Natural killer cell (primary cell): ENCODE measurements at regions not wholly inside any gene's neighbourhood (a gene's known extent, or its start where the extent isn't known, plus 50 kb on each side); places are given as distances from the start of the nearest gene placed in this dataset.

Source experiments
- ATAC-seq, 3 donors: fragments of 150-1000 bp in 2 of 3; fragments of 200-7000 bp in 1 of 3; cut with Tn5 transposase; 1 replicate in 1 of 3; 2 replicates in 2 of 3; pipeline ENCODE4 v1.10.0; 2021; ENCODE audit warnings: mild to moderate bottlenecking in 2 of 3, moderate library complexity in 2 of 3
- DNase-seq, 2 donors: peaks; one replicate each; pipeline versions ENCODE4 v3.0.0 to v3.0.0-alpha.2; 2013 to 2021; ENCODE audit warnings: mixed read lengths in 1 of 2
- H3K27ac ChIP-seq: one replicate; pipeline ENCODE4 v1.5.1; 2013; ENCODE audit warnings: mild to moderate bottlenecking, low read length
- H3K27me3 ChIP-seq: one replicate; pipeline ENCODE4 v1.6.1; 2013; ENCODE audit warnings: low read length; ENCODE audit not compliant: control insufficient read depth, insufficient read depth
- H3K36me3 ChIP-seq: one replicate; pipeline ENCODE4 v1.6.1; 2013; ENCODE audit warnings: low read length; ENCODE audit not compliant: control insufficient read depth, insufficient read depth
- H3K4me1 ChIP-seq: one replicate; pipeline ENCODE4 v1.6.1; 2013; ENCODE audit warnings: low read length; ENCODE audit not compliant: control insufficient read depth, insufficient read depth
- H3K4me3 ChIP-seq: one replicate; pipeline ENCODE4 v1.5.1; 2013; ENCODE audit warnings: low read length
- H3K9me3 ChIP-seq: one replicate; pipeline ENCODE4 v1.6.1; 2013; ENCODE audit warnings: low read length; ENCODE audit not compliant: control insufficient read depth, insufficient read depth
- H3K27ac Mint-ChIP-seq, 2 donors: one replicate each; pipeline ENCODE4 v1.8.0; 2022; ENCODE audit warnings: mild to moderate bottlenecking in 2 of 2, mixed read lengths in 2 of 2, moderate library complexity in 1 of 2
- H3K27me3 Mint-ChIP-seq, 2 donors: one replicate each; pipeline ENCODE4 v1.8.0; 2022; ENCODE audit warnings: low read depth in 2 of 2, mixed read lengths in 2 of 2
- H3K36me3 Mint-ChIP-seq: one replicate; pipeline ENCODE4 v1.8.0; 2022; ENCODE audit warnings: mixed read lengths
- H3K4me1 Mint-ChIP-seq, 2 donors: one replicate each; pipeline ENCODE4 v1.8.0; 2022; ENCODE audit warnings: mixed read lengths in 2 of 2
- H3K4me3 Mint-ChIP-seq: one replicate; pipeline ENCODE4 v1.8.0; 2022; ENCODE audit warnings: mild to moderate bottlenecking, moderate library complexity, mixed read lengths
- H3K9me3 Mint-ChIP-seq, 2 donors: one replicate each; pipeline ENCODE4 v1.8.0; 2022; ENCODE audit warnings: mixed read lengths in 2 of 2
- WGBS: methylation state at CpG from one replicate; pipeline ENCODE4 v1.1.7; 2013; ENCODE audit warnings: missing lambda C conversion rate; ENCODE audit not compliant: insufficient coverage; 5-methylcytosine and 5-hydroxymethylcytosine counted together
- intact Hi-C: fragments of 100-400 bp; cut with micrococcal nuclease; formaldehyde crosslinking; loops from one replicate; pipeline ENCODE4 v1.14.2; 2022
- TF ChIP-seq, protein P1 (sequence below): fragments of 200-600 bp; IDR thresholded peaks from one replicate; pipeline ENCODE4 v1.8.0; 2022; ENCODE audit warnings: antibody characterized with exemption

DNA sequence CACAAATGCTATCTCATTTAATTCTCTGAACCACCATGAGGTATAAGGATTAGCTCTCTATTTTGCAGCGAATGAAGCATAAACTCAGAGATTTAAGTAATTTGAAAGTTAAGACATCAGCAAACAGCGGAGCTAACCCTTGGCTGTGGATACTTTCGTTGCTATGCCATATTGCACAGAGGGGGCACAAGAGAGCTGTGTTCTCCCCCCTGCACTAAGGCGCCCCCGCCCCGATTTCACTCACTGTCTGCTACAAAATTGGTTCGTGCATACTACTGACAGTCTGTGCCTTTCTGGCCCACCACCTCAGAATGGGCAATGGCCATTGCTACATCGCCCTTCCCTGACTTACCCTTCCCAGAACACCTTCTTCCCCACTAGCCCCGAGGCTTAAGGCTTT is 105.7 kb upstream of the OBI1 start:
- TF ChIP-seq, protein P1, sequence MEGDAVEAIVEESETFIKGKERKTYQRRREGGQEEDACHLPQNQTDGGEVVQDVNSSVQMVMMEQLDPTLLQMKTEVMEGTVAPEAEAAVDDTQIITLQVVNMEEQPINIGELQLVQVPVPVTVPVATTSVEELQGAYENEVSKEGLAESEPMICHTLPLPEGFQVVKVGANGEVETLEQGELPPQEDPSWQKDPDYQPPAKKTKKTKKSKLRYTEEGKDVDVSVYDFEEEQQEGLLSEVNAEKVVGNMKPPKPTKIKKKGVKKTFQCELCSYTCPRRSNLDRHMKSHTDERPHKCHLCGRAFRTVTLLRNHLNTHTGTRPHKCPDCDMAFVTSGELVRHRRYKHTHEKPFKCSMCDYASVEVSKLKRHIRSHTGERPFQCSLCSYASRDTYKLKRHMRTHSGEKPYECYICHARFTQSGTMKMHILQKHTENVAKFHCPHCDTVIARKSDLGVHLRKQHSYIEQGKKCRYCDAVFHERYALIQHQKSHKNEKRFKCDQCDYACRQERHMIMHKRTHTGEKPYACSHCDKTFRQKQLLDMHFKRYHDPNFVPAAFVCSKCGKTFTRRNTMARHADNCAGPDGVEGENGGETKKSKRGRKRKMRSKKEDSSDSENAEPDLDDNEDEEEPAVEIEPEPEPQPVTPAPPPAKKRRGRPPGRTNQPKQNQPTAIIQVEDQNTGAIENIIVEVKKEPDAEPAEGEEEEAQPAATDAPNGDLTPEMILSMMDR = no peak
- WGBS = 80% methylated on average over 9 of the region's 9 CpGs
- H3K4me1 ChIP-seq = no peaks in the 10 kb centered on the region
- H3K36me3 ChIP-seq = no peaks in the 10 kb centered on the region
- Mint-ChIP-seq H3K4me1 (no peaks in the 10 kb centered on the region), H3K27me3 (no peaks in the 10 kb centered on the region), H3K36me3 (no peaks in the 10 kb centered on the region), H3K9me3 (no peaks in the 10 kb centered on the region), H3K27ac (no peak overlapping the region), H3K4me3 (no peak overlapping the region)
- H3K27ac ChIP-seq = no peak overlapping the region
- DNase-seq (no peak), ATAC-seq (no peak)
- no peak overlapping the region for H3K4me3 ChIP-seq
- intact Hi-C loops = no loop called here
- H3K27me3 ChIP-seq = no peaks in the 10 kb centered on the region
- H3K9me3 ChIP-seq = no peaks in the 10 kb centered on the region

DNA sequence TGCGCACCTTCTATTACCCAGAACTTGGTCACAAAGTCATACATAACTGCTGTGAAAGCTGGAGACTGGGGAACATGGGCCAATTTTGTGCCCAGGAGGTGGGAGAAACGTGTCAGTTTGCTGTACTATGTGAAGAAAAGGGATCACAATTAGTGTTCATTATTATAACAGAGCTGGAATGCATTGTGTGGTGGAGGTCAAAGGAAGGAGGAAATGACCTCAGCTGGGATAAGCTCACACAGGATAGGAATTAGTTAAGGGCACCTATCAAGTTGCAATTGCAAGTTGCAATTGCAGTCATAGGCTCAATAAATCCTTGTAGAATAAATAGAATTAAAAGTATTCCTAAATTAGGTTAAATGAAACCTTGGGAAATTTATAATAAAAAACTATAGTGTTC is 103.9 kb upstream of the OBI1 start:
- Histone ChIP-seq H3K9me3 (no peaks in the 10 kb centered on the region), H3K4me1 (no peaks in the 10 kb centered on the region), H3K36me3 (no peaks in the 10 kb centered on the region), H3K27me3 (no peaks in the 10 kb centered on the region), H3K4me3 (no peak overlapping the region), H3K27ac (no peak overlapping the region)
- Mint-ChIP-seq H3K27me3 (no peaks in the 10 kb centered on the region), H3K27ac (no peak overlapping the region), H3K36me3 (no peaks in the 10 kb centered on the region), H3K4me1 (no peaks in the 10 kb centered on the region), H3K4me3 (no peak overlapping the region), H3K9me3 (no peaks in the 10 kb centered on the region)
- intact Hi-C loops = no loop called here
- TF ChIP-seq, protein P1 = no peak
- ATAC-seq (no peak), DNase-seq (no peak)
- whole genome bisulfite sequencing = 72% methylated on average over 2 of the region's 2 CpGs

DNA sequence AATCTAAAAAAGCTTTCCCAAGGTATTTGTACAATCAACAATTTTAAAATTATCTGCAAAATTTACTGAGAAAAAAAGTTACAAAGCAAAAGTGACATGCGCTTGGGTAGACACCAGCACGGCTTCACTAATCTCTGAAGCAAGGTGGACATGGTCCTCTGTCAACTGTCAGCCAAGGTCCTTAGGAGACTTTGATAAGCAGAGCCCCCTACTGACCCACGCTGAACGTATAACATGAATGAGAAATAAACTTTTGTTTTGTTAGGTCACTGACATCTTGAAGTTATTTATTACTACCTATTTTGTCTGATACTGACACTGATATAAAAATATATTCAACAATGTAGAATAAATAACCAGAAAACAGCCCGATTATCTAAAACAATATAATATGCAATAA is 100.7 kb upstream of the OBI1 start:
- no peak overlapping the region for H3K4me3 Mint-ChIP-seq
- peaks cover 0 to 6% of the 10 kb centered on the region in 2 donors for H3K27me3 Mint-ChIP-seq
- intact Hi-C loops = no loop called here
- H3K4me3 ChIP-seq = no peak overlapping the region
- no peaks in the 10 kb centered on the region for H3K27me3 ChIP-seq
- TF ChIP-seq, protein P1 = no peak
- H3K4me1 ChIP-seq = no peaks in the 10 kb centered on the region
- no peaks in the 10 kb centered on the region for H3K4me1 Mint-ChIP-seq
- no peak overlapping the region for H3K27ac ChIP-seq
- no peaks in the 10 kb centered on the region for H3K36me3 ChIP-seq
- H3K36me3 Mint-ChIP-seq = no peaks in the 10 kb centered on the region
- no peaks in the 10 kb centered on the region for H3K9me3 Mint-ChIP-seq
- no peak overlapping the region for H3K27ac Mint-ChIP-seq
- DNase-seq (no peak), ATAC-seq (no peak)
- WGBS = 92% methylated on average over 3 of the region's 5 CpGs
- H3K9me3 ChIP-seq = no peaks in the 10 kb centered on the region

DNA sequence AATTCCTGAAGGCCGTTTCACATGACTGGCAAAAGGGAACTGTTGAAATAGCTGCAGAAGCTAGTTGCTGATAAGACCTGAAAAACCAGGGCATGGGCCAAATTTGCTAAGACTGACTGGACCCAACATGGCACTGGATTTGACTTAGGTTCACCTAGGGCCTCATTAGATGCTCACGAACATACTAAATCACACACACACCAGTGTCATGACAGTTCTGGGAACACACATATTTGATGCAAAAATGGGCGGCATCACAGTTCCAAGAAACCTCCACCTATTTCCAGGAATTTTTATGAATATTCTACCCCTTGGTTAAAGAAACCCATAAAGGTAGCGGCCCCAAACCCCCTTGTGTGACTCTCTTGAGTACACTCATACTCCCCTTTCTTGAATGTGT is 99.6 kb upstream of the OBI1 start:
- H3K27me3 ChIP-seq = no peaks in the 10 kb centered on the region
- no peak overlapping the region for H3K27ac ChIP-seq
- H3K4me1 ChIP-seq = no peaks in the 10 kb centered on the region
- no peaks in the 10 kb centered on the region for H3K36me3 ChIP-seq
- TF ChIP-seq, protein P1 = no peak
- no peaks in the 10 kb centered on the region for H3K9me3 ChIP-seq
- Mint-ChIP-seq H3K36me3 (no peaks in the 10 kb centered on the region), H3K4me3 (no peak overlapping the region), H3K9me3 (no peaks in the 10 kb centered on the region), H3K4me1 (no peaks in the 10 kb centered on the region), H3K27ac (no peak overlapping the region), H3K27me3 (peaks cover 0 to 6% of the 10 kb centered on the region in 2 donors)
- no peak overlapping the region for H3K4me3 ChIP-seq
- intact Hi-C loops = no loop called here
- WGBS = 74% methylated on average over 4 of the region's 4 CpGs
- DNase-seq (no peak), ATAC-seq (no peak)
